ENCODE measurements at regions not wholly inside any gene's neighbourhood (a gene's known extent, or its start where the extent isn't known, plus 50 kb on each side); places are given as distances from the start of the nearest gene placed in this dataset.

DNA sequence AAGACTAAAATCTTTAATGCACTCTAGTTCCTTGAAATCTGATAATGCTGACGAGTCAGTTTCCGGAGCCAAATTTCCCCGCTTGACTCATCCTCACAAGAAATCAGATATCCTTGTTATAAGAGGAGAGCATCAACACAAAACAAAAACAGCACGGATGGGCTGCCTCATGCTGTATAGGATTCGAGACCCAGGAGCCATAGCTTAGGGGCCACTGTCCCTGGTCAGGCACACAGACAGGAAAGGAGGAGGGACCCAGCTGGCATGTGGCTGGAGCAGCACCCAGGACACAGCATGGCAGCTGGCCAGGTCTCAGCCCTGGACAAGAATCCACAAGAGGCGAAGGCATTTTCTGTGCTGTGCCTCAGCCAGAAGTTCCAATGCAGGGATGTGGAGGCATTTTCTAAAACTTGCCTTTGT is 110.2 kb upstream of the SPATA13 start:
- TF ChIP-seq, protein P1, sequence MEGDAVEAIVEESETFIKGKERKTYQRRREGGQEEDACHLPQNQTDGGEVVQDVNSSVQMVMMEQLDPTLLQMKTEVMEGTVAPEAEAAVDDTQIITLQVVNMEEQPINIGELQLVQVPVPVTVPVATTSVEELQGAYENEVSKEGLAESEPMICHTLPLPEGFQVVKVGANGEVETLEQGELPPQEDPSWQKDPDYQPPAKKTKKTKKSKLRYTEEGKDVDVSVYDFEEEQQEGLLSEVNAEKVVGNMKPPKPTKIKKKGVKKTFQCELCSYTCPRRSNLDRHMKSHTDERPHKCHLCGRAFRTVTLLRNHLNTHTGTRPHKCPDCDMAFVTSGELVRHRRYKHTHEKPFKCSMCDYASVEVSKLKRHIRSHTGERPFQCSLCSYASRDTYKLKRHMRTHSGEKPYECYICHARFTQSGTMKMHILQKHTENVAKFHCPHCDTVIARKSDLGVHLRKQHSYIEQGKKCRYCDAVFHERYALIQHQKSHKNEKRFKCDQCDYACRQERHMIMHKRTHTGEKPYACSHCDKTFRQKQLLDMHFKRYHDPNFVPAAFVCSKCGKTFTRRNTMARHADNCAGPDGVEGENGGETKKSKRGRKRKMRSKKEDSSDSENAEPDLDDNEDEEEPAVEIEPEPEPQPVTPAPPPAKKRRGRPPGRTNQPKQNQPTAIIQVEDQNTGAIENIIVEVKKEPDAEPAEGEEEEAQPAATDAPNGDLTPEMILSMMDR (IDR thresholded peaks at IDR 0.05) = no peak
- TF ChIP-seq POLR2A (IDR thresholded peaks at IDR 0.05) = no peak
- TF ChIP-seq POLR2AphosphoS5 (IDR thresholded peaks at IDR 0.05) = no peak
- TF ChIP-seq EP300 (IDR thresholded peaks at IDR 0.05) = no peak

All from upper lobe of left lung (tissue), 4 donors.